Stimulated activated CD4-positive, alpha-beta T cell treated with anti-CD3 and anti-CD28 coated beads, Interleukin-15, amount 100 ng/mL, for 48 hours (primary cell): ENCODE measurements at regions not wholly inside any gene's neighbourhood (a gene's known extent, or its start where the extent isn't known, plus 50 kb on each side); places are given as distances from the start of the nearest gene placed in this dataset.

ENCODE experiments used
- DNase-seq, 2 donors: peaks; one replicate each; pipeline ENCODE4 v3.0.0-alpha.2; 2020; ENCODE audit warnings: low read depth in 2 of 2

DNA sequence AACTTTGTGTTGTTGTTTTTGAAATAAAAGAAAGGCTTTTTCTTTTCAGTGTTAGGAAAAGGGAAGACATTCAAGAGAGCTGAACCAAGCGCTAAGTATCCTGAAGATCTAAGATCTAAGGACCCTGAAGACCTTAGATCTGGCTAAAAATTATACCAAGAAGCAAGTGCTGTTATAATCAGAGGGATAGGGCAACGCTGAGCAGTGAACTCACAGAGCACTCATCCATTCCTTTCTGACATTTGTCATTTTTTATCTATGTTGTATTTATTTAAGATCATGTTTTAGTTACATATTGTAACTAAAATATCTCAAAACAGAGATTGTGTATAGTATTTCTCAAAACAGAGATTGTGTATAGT is 60.5 kb upstream of the FAM216B start:
- DNase-seq, result no peak

DNA sequence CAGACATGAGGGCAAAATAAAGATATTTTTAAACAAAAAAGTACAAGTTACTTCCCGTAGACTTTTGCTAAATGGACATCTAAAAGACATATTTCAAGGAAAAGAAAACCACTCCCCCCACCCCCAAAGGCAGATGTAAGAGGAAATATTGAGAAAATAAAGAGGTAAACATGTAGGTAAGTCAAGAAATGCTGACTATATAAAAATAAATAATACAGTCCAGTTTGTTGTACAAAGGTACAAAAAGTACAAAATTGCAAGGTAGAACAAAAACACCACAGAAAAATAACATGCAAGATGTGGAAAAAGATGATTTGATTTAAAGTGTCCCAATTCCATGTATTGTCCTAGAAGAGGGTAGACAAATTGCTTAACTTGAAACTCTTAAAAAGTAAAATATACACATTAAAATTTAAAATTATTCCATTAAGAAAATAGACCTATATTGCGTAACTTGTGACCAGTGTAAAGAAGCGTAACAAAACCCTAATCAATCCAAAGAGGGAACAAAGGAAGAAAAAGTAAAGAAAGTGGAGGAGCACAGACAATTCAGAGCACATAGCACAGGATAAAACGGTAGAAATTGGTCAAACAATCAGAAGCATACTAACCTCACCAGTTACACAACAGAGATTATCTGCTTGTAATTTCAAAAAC is 58.4 kb upstream of the FAM216B start:
- no peak for DNase-seq

DNA sequence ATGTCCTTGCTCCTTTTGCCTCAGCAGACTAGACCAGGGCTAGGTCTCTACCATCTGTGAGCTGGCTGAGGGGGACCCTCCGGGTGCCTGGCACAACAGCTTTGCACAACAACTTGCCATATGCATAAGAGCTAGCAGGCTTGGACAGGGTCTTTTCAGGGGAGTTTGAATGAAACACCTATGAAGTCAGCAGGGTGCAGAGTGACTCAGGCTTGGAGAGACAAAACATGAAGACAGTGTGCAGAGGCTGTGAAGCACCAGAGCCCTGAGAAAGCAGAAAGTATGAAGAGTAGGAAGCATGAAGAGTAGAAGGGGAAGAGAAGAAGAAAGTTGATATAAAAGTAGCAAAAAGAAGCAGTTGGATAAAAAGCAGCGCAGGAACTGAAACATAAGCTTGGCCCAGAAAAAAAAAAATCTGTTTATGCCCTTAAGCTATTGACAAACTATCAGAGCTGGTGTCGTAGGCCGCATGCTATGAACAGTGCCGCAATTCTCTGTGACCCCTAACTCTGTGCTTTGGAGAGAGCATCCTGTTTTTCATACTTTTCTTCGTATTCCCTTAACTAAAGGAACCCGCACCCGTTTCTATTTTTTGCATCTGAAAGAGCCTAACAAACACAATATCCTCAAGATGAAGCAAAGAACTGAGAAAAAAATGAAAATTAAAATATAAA is 52.7 kb upstream of the FAM216B start:
- no peak for DNase-seq

DNA sequence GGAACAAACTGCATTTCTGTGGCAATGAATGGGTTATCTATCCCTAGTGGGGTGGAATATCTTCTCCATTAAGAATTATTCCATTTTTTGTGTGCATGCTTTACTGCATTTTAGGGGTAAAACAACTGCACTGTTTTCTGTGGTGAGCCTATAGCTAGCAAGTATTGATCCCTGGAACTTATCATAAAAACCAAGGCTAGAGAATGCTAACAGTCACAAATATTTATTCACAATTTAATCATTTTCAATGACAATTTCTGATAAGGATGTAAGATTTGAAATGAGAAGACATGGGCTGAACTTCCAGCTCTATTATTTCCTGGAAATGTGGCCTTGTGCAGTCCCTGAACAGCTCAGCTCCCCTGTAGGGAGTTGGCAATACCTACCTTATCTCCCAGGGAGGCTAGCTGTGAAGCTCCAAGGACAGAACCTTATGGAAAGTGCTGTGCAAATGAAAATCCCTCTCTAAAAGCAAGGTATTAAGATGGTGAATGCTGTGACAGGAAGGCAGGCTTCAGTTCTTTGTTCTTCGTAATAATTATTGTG is 51.5 kb upstream of the FAM216B start:
- DNase-seq, result no peak
